HL-60/S4 treated with phorbol 12-myristate 13-acetate at 8.2 ng/mL for 4 days and 3 days (cell line): ENCODE measurements at regions not wholly inside any gene's neighbourhood (a gene's known extent, or its start where the extent isn't known, plus 50 kb on each side); places are given as distances from the start of the nearest gene placed in this dataset.

Experiments used
- in situ Hi-C: fragments of 300-500 bp; cut with MboI; formaldehyde crosslinking; loops from 2 replicates; pipeline ENCODE4 v1.15.0; 2022; ENCODE audit warnings: low sequenced_read_pairs

DNA sequence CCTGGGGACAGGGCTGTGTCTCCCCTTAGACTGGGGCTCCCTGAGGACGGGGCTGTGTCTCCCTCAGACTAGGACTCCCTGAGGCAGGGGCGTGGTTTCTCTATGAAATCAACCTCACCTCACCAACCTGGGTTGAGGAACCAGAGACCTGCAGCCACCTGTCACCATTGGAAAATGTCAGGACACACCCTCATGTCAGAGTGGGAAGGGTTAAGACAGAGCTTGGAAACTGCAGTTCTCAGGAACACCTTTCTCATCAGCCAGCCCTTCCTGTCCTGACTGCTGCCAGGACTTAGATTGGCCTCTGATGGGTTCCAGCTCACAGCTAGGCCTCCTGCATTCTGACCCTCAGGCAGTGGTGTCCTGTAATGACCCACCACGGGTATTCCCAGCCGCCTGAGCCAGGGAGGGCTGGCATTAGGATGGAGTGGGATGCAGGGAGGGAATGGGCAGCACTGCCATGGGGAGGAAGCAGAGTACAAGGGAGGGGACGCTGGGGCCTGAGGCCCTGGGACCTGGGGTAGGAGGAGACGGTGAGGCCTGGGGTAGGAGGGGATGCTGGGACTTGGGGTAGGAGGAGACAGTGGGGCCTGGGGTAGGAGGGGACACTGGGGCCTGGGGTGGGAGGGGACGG is 76.3 kb downstream of the MRPL14 start:
- in situ Hi-C loops, result no loop called here

DNA sequence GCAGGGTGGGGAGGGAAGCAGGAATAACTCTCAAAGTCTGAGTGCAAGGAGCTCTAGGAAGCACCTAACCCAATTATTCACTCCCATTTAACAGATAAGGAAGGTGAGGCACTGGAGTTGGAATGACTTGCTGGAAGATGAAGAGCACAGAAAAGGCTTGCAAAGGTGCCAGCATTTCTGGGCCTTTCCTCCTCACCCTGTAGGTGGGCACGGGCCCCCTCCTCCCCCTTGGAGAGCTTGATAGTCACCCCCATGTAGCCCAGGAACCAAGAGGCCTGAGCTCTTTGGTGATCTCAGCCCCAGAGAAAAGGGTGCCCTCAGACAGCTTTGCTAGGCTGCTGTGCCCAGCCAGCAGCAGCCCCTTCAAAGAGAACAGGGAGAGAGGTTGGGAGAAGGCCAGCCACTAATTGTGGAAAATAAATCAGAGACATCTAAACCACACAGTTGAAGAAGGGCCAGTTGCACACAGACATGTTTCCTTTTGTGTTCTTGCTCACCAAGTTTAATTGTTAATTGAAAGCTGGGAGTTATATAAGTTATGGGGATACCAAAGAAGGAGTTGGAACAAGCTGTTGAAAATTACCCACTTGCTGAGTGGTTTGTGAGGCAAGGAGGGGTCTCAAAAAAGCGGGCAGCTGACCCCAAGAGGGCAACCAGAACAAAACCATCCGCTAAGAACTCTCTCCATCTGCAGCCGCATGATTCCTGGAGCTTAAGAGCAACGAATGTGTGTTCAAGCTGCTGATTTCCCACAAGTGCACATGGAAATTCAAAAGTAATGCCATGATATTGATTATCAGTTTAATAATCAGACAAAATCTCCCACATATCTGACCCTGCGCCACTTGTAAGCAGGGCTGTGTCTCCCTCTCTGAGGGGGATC is 77.0 kb downstream of the MRPL14 start:
- in situ Hi-C loops, result no loop called here

DNA sequence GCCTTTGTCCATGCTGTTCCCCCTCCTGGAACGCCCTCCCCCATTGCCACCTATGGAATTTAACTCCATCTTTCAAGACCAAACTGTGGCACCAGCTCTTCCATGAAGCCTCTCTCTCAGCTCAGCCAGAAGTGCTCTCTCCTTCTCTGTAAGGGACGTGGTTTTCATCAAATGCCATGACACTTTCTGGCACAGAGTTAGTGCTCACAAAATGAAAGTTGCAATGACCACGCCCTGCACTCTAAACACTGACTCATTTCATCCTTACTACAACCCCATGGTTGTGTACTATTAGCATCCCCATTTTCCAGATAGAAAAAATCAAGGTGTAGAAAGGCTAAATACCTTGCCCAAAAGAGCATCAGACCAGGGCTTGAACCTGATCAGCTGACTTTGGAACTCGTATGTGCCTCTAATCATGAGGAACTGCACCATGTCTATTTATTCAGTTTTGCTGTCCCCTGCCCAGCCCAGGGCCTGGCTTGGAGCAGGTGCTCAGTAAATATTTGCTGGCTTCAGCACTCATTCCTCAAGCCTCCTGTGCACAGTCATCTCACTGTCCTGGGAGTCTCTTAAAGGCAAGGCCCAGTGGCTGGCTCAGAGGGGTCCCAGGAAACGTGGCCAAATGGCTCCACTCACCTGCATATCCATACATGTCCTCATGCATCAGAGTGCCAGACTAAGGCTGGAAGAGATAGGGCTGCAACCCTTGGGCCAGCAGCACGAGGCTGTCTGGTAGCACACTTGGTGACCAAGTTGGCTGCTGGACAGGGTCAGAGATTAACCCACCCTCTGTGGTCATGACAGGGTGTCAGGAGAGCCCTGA is 77.9 kb downstream of the MRPL14 start:
- in situ Hi-C loops, result no loop called here

DNA sequence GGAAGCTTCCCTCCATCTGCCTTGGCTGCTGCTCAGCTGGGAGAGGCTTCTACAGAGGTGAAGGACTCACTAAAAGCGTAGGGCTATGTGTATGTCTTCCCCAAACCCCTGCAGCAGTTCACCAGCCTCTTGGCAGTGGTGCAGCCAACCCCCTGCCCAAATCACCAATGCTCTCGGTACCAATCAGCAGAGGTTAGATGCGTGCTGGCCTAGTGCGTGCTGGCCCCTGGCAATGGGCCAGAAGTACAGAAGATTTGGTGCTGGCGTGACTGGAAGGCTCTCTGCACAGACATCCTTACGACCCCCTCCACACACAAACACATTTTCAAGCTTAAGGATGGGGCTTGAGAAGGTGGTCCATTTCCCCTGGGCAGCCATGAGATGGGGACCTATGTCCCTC is 79.0 kb downstream of the MRPL14 start:
- in situ Hi-C loops, result no loop called here

DNA sequence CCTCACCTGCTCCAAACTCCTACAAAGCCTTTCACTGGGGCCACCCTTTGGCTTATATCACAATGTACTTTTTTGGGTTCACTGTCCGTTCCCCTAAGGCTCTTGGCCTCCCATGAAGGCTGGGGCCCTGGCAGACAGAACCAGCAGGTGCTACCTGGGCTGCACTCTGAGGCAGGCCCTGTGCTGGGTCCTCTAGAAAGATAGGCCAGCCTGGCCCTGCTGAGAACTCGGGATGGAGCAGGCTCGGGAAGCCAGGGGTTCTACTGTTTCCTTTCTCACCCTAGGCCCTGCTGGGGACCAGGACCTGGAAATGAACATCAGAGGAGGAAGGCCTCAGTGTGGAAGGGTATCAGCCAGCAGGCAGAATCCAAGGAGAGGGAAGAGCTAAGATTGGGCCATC is 79.5 kb downstream of the MRPL14 start:
- in situ Hi-C loops, result no loop called here

DNA sequence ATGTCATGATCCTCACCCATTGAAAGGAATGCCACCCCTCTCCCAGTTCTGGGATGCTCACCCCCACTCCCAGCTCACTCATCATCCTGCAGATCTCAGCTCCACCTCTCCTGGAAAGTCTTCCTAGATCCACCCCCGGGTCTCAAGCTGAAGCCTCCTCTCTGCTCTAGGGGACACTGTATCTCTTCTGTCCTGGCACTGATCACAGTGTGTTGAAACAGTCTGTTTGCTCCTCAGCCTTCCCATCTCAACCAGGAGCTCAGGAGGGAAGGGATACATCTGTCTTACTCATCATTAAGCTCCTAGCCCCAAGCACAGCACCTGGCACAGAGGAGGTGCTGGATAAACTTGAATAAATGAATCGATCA is 80.1 kb downstream of the MRPL14 start:
- in situ Hi-C loops, result no loop called here

DNA sequence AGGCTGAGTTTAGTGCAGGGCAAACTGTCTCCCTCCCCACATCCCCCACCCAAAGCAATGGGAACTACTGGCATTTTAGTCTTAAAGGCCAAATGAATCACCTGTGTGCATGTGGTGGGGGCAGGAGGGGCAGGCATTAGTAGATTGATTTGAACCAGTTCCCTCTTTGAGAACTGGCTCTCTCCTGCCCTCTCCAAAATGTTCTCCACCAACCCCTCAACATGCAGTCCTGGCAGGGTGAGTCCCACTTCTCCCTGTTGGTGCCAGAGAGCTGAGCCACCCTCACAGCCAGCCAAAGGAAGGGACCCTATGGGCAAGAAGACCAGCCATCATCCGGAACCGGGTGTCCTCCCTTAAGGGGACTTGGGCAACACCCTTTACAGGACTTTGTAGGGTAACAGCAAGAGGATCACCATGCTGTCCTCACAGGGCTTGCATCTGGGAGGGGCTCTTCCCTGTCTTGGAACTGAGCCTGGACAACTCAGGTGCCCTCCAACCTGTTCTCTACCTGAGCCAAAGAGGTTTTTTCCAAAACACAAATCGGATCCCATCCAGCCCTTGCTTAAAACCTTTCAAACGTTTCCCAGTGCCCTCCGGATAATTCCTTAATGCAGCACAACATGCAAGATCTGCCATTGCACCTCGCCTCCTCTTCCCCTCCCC is 80.6 kb downstream of the MRPL14 start:
- in situ Hi-C loops, result no loop called here

DNA sequence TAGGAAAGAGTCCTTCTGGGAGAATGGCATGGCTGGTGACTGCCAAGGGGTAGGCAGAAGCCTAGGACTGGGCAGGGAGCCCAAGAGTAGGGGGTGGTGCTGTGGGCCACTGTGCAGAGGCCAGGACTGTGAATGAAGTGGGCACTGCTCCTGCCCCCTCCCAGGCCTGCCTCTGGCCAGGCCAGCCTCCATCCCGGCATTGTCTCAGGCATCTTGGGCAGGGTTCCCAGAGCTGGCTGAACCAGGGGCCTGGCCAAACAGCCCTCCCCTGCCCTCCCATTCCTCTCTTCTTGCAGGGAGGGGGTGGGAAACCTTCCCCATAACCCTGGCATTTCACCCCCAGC is 81.6 kb downstream of the MRPL14 start:
- in situ Hi-C loops, result no loop called here

DNA sequence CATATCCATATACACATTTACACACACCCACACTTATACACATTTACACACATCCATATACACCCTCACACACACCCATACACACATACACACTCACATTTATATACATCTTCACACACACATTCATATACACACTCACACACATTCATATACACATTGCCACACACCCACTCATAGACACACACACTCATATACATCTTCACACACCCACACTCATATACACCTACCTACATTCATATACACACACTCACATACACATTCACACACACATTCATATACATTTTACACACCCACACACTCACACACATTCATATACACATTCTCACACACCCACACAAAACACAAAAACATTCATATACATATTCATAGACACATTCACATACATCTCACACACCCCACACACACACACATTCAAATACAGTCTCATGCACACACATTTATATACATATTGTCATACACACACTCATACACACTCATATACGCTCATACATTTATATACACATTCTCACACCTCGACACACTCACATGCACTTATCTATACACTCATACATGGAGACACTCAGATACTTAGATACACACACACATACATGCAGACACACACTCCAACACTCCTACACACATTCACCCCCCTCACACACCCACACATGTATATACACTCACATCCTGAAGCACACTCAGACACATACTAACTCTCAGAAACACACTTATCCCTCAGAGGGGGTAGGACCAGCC is 82.1 kb downstream of the MRPL14 start:
- in situ Hi-C loops, result no loop called here

DNA sequence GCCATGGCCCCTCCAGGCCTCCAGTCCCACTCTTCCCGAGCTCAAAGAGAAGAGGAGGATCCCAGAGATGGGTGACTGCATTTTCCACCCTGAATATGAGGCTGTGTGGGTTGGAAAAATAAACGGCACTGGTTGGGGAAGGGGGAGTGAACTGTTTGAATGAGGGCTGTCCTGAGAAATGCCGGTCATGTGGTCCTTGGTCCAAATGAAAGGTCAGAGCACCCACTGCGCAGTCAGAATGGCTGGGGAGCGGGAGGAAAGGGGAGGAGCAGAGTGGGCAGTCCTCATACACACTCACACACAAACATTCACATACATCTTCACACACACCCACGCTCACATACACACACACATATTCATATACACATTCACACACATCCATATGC is 83.1 kb downstream of the MRPL14 start:
- in situ Hi-C loops, result no loop called here

DNA sequence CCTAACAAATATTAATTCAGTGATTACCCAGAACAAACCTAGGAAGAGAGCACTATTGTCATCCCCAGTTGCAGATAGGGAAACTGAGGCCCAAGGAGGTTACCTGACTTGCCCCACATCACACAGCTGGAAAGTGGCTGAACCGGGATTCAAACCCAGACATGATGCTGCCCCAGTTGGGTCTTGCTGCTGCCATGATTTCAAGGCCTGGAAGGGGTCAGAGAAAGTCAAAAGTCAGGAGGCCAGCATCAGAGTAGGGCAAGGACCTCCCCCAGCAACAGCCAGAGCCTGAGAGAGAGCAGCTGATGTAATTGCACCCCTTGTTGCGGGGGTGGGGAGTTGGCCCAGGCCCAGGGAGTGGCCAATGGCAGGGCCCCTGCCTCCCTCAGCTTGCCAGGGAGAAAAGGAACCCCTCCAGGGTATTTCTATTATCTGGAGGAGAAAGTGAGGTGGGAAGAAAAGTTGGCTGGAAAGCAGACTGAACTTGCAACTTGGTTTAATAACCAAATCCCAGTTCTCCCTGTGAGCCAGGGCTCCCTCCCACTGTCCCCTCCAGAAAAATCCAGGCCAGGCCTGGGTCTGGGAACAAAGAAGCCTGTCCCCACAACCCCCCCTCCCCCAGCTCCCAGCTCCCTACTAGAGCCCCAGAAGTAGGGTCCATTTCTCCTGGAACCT is 83.6 kb downstream of the MRPL14 start:
- in situ Hi-C loops, result no loop called here

DNA sequence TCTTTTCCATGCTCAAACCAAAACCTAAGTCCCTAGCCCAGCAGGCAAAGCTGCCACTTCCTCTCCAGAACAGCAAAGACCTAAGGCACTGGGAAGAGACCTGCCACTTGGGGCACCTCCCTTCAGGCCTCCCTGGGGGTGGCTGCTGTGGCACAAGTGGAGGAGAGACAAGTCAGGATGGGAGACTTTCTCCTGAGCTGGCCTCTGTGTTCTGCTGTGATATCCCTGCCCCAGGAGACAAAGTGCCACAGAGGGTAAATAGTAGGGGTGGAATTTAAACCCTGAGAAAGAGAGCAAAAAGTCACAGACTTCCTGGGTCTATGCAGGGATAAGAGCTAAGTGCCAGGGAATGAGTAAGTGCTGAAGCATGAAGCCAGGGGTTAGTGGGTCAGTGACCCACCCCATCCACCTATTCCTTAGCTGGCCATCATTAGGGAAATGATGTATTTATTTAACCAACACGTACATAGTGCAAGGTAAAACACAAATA is 84.2 kb downstream of the MRPL14 start:
- in situ Hi-C loops, result no loop called here

DNA sequence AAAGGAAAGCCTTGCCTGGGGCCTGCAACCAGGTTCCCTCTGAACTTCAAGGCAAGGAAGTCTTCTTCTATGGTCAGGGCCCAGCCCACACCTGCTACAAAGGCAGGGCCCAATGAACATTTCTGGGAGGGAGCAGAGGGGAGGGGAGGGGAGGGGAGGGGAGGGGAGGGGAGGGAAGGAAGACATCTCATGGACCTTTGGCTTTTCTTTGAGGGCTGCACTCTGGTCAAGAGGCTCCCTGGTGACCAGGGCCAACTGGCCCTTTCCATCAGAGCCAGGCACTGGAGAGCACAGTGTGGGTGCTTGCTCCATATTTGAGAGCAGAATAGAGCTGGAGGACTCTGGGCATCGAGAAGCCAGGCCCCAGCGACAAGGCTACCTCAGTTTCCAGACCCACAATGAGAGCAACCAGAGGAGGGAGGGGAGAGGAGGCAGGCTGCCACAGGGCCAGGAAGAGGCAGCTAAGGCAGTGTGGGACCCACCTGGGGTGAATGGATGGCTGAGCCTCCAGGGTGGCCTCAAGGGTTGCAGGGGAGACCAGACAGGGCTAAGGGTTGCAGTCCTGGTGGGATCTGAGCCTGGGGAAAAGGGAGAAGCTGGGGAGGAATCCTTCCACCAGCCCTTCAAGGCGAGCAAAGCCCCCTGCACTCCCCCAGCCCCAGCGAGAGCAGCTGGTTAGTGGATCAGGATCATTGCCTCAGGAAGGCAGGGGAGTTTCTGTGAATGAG is 84.8 kb downstream of the MRPL14 start:
- in situ Hi-C loops, result no loop called here

DNA sequence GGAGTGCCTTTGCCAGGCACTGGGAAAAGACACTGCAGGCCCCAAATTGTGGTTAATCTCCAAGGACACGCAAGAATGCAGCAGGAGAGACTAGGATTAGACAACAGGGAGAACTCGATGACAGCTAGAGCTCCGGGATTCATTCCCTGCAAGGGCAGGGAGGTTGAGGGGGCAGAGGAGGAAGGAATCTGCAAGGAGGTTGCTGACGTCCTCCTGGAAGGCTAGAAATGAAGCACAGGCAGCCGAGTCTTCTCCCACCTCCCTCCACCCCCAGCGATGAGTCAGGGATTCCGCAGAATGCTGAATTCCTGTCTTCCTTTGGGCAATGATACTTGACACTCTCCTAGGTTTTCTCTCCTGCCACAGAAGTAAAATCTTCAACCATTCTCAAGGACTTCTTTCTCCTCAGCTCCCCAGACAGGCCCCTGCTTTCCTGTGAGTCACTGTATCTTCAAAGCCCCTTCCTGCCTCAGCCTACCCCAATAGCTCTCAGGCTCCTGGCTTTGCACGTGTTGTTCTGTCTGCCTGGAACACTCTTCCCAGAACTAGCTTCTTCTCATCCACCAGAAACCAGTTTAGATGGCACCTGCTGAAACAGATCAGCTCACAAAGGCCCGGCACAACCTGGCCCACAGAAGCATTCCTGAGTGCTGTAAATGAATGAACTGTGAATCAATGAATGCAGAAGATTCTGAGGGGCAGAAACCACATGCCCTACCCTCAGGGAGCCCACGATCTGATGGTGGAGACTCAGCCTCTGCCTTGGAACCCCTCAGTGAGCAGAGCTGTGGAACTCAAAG is 85.6 kb downstream of the MRPL14 start:
- in situ Hi-C loops, result no loop called here

DNA sequence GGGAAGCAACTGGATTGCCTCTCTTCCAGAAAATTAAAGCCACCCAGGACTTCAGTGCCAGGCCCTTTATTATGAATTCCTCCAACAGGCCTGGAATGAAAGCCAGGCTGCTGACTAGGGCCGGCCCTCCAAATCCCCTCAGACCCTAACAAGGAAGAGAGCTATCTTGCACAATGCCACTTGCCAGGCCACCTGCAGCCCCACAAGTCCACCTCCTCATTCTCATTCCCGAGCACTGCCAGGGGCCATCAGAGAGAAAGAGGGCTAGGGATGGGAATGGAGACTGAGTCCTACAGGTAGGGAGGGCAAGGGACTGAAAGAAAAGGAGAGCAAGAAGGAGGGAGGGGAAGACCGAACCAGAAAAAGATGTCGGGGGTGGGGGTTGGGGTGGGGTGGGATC is 86.5 kb downstream of the MRPL14 start:
- in situ Hi-C loops, result no loop called here

DNA sequence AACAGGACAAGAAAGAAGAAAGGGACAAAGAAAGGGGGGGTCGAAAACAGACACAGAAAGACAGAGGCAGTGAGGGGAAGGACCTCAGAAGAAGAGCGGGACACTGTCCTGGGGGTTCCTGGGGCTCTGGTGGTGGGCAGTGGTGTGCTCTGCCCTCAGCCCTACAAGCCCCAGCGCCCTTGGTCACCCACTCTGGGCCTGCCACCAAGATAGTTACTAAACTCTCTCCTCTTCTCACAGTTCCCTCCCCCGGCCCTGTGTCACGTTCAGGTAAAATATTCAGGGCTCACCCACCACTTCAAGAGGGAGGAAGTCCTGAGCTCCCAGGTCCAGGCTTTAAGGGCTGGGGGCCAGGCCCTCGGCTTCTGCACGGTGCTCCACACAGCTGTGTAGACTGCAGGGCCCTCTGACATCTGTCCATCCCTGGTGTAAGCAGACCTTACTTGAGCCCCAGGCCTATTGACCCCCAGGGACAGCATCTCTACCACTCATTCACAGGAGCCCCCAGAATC is 87.4 kb downstream of the MRPL14 start:
- in situ Hi-C loops, result no loop called here

DNA sequence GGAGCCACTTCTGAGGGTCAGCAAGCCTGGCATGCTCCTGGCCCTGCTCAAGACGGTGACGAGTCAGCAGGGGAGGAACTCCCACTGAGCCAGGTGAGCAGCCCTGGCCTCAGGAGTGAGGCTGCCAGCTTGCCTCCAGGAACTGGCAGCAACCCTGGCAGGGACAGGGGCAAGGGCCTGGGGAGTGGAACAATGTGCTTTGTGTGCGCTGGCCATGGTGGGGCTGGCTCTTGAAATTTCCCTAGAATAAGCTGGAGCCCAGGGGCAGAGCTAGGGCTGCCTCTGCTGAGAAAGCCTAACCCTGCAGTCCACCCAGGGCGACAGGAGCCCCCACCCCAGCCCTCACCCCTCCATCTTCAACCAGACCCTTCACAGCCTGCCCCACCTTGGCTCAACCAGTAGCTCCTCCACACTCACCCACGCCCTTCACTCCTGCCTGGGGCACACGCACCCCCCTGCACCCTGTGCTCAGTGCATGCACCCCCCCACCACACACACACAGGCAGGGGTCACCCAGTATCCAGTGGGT is 88.0 kb downstream of the MRPL14 start:
- in situ Hi-C loops, result no loop called here

DNA sequence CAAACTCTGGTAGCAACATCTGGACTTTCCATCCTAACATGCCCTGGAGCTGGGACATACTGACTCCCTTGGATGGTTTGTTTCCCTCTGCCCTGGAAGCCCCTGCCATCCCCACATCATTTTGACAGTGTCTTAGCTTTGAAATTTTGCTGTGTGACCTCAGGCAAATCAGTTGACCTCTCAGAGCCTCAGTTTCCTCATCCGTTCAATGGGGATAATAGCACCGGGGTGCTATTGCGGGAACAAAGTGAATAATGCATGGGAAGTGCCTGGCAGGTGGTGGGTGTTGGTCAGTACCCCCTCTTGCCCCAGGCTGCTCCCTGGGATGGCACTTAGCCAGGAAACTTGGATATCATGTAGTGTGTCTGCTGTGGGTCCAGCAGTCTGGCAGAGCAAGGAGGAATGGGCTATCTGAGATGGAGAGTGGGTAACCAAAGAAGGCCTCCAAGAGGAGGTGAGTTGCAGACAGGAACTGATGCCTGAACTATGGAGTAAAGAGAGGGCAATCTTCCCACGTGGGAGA is 88.6 kb downstream of the MRPL14 start:
- in situ Hi-C loops, result no loop called here
